ENCODE measurements at regions not wholly inside any gene's neighbourhood (a gene's known extent, or its start where the extent isn't known, plus 50 kb on each side); places are given as distances from the start of the nearest gene placed in this dataset.

DNA sequence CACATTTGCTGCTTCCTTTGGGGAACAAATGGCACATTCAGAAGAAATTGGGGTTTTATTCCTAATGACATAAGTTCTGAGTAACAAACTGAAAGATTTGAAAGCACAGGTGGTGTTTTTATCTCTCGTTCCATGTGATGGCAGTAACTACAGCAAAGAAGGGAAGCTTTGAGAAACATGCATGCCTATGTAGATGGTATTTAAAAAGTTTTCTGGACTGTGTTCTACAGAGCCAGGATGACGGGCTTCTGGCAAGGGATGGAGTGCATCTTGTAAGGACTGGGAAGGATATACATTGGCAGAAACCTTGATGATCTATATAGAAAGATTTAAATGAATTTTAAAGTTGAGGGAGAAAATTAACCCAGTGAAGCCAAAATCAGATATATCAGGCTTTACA lies 362.2 kb upstream of the ROPN1 start:
- Histone ChIP-seq H3K36me3 (ENCODE audit: low read length) (no peaks in the 10 kb centered on the region), H3K9me3 (ENCODE audit: insufficient read depth, low read length) (no peaks in the 10 kb centered on the region), H3K79me2 (ENCODE audit: insufficient read depth, low read length) (no peaks in the 10 kb centered on the region), H3K4me3 (ENCODE audit: insufficient read depth, low read length, poor library complexity, severe bottlenecking) (no peak overlapping the region), H3K4me2 (ENCODE audit: low read depth, low read length, poor library complexity, severe bottlenecking) (no peak overlapping the region), H3K27ac (ENCODE audit: low read depth, low read length) (no peak overlapping the region), H3K27me3 (ENCODE audit: low read length) (no peaks in the 10 kb centered on the region), H4K20me1 (ENCODE audit: low read depth, low read length) (no peaks in the 10 kb centered on the region), H3F3A (ENCODE audit: insufficient read depth) (no peaks in the 10 kb centered on the region), H2AFZ (ENCODE audit: low read depth, low read length, severe bottlenecking) (no peak overlapping the region), H3K9ac (ENCODE audit: low read length) (no peak overlapping the region), H3K9me2 (replicated peaks; ENCODE audit: insufficient read depth, low read length) (no peaks in the 10 kb centered on the region)
- TF ChIP-seq EZH2phosphoT487 (conservative IDR thresholded peaks at IDR 0.05; ENCODE audit: low read length) = no peak
- TF ChIP-seq, protein P1, sequence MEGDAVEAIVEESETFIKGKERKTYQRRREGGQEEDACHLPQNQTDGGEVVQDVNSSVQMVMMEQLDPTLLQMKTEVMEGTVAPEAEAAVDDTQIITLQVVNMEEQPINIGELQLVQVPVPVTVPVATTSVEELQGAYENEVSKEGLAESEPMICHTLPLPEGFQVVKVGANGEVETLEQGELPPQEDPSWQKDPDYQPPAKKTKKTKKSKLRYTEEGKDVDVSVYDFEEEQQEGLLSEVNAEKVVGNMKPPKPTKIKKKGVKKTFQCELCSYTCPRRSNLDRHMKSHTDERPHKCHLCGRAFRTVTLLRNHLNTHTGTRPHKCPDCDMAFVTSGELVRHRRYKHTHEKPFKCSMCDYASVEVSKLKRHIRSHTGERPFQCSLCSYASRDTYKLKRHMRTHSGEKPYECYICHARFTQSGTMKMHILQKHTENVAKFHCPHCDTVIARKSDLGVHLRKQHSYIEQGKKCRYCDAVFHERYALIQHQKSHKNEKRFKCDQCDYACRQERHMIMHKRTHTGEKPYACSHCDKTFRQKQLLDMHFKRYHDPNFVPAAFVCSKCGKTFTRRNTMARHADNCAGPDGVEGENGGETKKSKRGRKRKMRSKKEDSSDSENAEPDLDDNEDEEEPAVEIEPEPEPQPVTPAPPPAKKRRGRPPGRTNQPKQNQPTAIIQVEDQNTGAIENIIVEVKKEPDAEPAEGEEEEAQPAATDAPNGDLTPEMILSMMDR (IDR thresholded peaks at IDR 0.05; ENCODE audit: insufficient read depth, low read length, poor library complexity, severe bottlenecking) = no peak

DNA sequence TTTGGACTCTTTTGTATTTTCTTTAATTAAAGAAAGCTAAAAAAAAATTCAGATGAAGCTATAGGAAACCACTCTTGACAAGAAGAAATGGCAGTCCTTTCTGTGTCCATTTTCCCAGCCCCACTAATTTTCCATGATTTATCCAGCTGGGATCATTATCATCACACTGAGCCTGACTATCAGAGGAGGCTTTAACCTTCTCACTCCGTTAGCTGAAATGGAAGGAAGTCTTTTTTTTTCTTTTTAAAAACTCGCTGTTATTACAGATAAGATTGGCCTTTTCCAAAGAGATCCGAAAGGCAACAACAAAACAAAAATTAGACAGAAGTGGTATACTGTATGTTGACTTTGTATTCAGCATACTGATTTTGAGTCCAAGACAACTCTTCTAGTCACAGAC lies 366.2 kb upstream of the ROPN1 start:
- H3K27ac ChIP-seq (ENCODE audit: low read depth, low read length) = no peak overlapping the region
- no peak overlapping the region for H3K4me2 ChIP-seq (ENCODE audit: low read depth, low read length, poor library complexity, severe bottlenecking)
- no peak overlapping the region for H3K4me3 ChIP-seq (ENCODE audit: insufficient read depth, low read length, poor library complexity, severe bottlenecking)

DNA sequence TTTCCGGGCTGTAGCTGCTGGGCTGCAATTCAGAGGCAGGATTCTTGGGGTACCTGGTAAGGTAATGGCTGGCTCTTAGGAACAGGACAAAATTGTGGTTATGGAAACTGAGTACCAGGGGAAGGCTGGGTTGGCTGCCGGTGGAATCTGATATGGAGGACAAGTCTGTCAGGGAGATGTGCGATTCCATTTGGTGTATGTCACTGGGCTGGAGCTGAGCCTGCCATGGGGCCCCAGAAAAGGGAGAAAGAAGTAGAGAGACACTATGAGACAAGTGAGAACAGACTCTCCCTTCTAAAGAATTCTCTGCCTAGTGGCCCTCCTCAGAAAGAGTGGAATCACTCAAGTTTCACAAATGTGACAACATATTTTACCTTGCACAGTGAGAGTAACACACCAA lies 368.2 kb upstream of the ROPN1 start:
- no peaks in the 10 kb centered on the region for H3K79me2 ChIP-seq (ENCODE audit: insufficient read depth, low read length)
- H3K9me2 ChIP-seq (replicated peaks; ENCODE audit: insufficient read depth, low read length) = no peaks in the 10 kb centered on the region
- no peak overlapping the region for H3K4me3 ChIP-seq (ENCODE audit: insufficient read depth, low read length, poor library complexity, severe bottlenecking)
- H2AFZ ChIP-seq (ENCODE audit: low read depth, low read length, severe bottlenecking) = no peak overlapping the region
- no peak overlapping the region for H3K27ac ChIP-seq (ENCODE audit: low read depth, low read length)
- H3K27me3 ChIP-seq (ENCODE audit: low read length) = no peaks in the 10 kb centered on the region
- H3K4me2 ChIP-seq (ENCODE audit: low read depth, low read length, poor library complexity, severe bottlenecking) = no peak overlapping the region
- H3F3A ChIP-seq (ENCODE audit: insufficient read depth) = no peaks in the 10 kb centered on the region
- H3K36me3 ChIP-seq (ENCODE audit: low read length) = no peaks in the 10 kb centered on the region
- TF ChIP-seq EZH2phosphoT487 (conservative IDR thresholded peaks at IDR 0.05; ENCODE audit: low read length) = no peak
- TF ChIP-seq, protein P1 (IDR thresholded peaks at IDR 0.05; ENCODE audit: insufficient read depth, low read length, poor library complexity, severe bottlenecking) = no peak
- H3K9me3 ChIP-seq (ENCODE audit: insufficient read depth, low read length) = no peaks in the 10 kb centered on the region
- H4K20me1 ChIP-seq (ENCODE audit: low read depth, low read length) = no peaks in the 10 kb centered on the region
- no peak overlapping the region for H3K9ac ChIP-seq (ENCODE audit: low read length)

More for the DNA sequence above, 366.2 kb upstream of the ROPN1 start:
- Histone ChIP-seq H4K20me1 (ENCODE audit: low read depth, low read length) (no peaks in the 10 kb centered on the region), H3K79me2 (ENCODE audit: insufficient read depth, low read length) (no peaks in the 10 kb centered on the region), H3K36me3 (ENCODE audit: low read length) (no peaks in the 10 kb centered on the region), H3F3A (ENCODE audit: insufficient read depth) (no peaks in the 10 kb centered on the region), H3K9me3 (ENCODE audit: insufficient read depth, low read length) (no peaks in the 10 kb centered on the region), H3K27me3 (ENCODE audit: low read length) (no peaks in the 10 kb centered on the region), H3K9ac (ENCODE audit: low read length) (no peak overlapping the region), H2AFZ (ENCODE audit: low read depth, low read length, severe bottlenecking) (no peak overlapping the region), H3K9me2 (replicated peaks; ENCODE audit: insufficient read depth, low read length) (no peaks in the 10 kb centered on the region)
- TF ChIP-seq, protein P1 (IDR thresholded peaks at IDR 0.05; ENCODE audit: insufficient read depth, low read length, poor library complexity, severe bottlenecking) = no peak
- no peak for TF ChIP-seq EZH2phosphoT487 (conservative IDR thresholded peaks at IDR 0.05; ENCODE audit: low read length)

Measured in SU-DHL-6 (cell line).